ENCODE measurements at regions not wholly inside any gene's neighbourhood (a gene's known extent, or its start where the extent isn't known, plus 50 kb on each side); places are given as distances from the start of the nearest gene placed in this dataset.

DNA sequence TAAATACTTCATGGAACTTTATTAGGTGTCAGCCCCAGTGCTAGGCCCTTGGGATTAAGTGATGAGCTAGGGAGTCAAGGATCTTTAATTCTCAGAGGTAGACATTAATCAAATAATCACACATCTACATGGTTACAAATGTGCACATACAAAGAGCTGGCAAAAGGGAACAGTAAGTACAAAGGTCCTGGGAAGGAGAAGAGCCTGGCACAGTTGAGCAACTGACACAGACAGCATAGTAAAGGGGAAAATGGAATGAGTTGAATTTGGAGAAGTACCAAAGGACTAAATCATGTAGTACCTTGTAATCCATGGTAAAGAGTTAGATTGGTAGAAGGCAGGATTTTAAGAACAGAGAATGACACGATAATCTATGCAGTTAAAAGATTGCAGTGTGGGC, 116.3 kb downstream of the APIP start:
- TF ChIP-seq EZH2 (IDR thresholded peaks at IDR 0.05; ENCODE audit: borderline replicate concordance, control insufficient read depth, low read depth, low read length), result no peak
- TF ChIP-seq JUNB (IDR thresholded peaks at IDR 0.05), result no peak
- no peak for TF ChIP-seq ESRRA (IDR thresholded peaks at IDR 0.05; ENCODE audit: low read length)

All from GM12878 (cell line).